ENCODE measurements at regions not wholly inside any gene's neighbourhood (a gene's known extent, or its start where the extent isn't known, plus 50 kb on each side); places are given as distances from the start of the nearest gene placed in this dataset.
A peak's percentile ranks its signal among the peaks of the same experiment; 100 is the strongest.
"Not testable (repeated sequence)": the region's sequence is repeated elsewhere in the genome, so short reads cannot be mapped to it uniquely, and the experiment has no call there.

DNA sequence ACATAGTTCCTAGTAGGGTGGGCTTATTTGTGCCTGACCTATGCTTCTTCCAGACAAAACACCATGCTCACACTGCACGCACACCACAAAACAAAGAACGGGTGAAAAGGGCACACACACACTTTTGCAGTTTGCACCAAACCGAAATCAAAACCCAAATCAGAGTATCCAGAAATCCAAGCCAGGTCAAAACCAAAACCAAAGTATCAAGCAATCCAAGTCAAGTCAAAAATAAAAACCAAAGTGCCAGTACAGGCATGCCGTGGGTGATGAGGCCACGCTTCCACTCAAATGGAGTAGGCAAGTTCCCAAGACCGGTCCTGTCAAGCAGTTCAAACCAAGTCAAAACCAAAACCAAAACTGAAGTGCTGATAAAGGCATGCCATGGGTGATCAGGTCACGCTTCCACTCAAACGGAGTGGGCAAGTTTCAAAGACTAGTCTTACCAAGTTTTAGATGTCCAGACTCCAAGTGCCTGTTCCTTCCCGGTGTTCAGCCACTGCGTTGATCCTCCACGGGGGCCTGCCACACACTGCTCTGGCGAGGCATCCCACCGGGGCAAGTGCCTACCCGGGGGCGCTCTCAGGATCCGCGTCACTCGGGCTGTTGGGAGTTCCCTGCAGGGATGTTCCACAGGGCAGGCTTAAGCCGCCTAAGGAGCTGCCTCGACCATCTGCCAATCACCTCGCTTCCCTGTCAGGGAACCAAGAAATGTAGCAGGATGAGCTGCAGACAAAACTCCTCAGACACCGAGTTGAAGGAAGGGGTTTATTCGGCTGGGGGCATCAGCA lies 184.5 kb upstream of the SGO1 start:
- not testable (repeated sequence) for DNase-seq

DNA sequence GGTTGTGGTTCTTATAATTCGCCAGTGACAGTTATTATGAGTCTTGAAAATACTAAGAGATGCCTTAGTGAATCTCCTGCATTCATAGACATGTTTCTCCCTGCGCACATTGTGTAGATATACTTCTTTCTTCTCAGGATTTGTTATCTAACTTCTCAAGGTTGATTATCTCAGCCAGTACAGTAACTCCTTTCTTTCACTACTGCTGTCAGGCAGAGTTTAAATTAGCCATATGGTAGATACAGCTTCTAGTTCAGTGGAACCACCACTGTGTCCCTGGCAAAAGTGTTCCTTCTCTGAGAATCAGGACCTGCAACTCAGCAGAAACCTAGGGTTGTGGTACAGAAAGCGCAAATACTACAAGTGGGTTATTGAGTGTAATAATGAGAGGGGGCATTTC lies 175.0 kb upstream of the SGO1 start:
- no peak for DNase-seq

DNA sequence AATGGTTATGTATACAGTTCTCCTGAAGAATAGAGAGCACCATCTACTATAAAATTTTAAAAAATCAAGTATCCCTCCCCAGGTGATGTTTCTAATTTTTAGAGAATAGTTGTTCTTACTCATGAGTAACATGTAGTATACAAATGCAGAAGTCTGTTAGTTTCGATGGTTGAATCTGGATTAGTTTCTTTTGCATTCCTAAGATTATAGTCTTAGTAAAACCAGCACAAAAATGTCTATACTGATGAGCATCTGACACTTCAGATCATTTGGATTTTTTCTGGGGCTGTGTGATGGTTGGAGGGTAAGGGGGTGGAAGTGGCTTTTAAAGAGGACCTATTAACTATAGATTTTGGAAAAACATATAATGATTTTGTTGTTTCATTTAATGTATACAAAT lies 167.3 kb upstream of the SGO1 start:
- DNase-seq = no peak

DNA sequence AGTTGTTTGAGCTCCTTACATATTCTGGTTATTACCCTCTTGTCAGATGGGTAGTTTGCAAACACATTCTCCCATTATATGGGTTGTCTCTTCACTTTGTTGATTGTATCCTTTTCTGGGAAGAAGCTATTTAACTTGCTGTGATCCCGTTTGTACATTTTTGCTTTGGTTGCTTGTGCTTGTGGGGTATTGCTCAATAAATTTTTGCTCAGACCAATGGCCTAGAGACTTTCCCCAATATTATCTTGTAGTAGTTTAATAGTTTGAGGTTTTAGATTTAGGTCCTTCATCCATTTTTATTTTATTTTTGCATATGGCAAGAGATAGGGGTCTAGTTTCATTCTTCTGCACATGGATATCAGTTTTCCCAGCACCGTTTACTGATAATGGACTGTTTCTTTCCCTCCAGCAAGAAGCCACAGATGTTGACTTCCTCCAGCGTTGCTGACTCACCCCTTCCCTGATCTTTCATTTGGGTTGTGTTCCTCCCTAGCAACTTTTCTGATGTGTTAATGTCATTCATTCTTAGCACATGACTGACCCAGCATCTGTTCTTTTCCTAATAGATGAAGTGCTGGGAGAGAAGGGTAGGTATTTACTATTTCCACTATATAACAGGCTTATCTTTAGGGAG lies 166.7 kb upstream of the SGO1 start:
- no peak for DNase-seq

DNA sequence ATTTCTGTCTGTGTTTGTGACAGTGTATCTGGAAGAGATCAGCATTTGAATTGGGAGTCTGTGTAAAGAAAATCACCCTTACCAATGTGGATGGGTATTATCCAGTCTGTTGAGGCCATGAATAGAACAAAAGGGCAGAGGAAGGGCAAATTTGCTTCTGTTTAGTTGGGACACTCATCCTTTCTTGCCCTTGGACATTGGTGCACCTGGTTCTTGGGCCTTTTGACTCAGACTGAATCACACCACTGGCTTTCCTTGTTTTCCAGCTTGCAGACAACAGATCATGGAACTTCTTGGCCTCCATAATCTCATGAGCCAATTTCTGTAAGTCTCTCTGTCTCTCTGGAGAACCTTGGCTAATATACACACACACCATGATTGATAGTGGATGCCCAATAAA lies 164.4 kb upstream of the SGO1 start:
- no peak for DNase-seq

DNA sequence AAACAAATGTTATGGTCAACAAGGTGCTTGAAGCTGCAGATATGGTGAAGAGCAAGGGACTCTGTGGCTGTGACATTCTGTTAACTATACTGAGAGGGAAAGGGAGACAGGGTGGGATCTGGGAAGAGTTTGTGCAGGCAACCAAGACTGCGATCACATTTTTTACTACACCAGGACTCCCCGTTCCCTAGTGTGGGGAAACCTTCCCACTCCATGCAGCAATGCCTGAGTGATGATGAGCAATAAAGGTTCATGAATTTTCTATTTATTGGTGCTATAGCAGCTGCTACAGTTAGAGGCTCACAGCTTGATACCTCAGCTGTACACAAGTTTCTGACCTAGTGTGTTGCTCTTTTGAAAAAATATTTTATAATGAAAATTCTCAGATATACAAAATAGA lies 160.9 kb upstream of the SGO1 start:
- no peak for DNase-seq

DNA sequence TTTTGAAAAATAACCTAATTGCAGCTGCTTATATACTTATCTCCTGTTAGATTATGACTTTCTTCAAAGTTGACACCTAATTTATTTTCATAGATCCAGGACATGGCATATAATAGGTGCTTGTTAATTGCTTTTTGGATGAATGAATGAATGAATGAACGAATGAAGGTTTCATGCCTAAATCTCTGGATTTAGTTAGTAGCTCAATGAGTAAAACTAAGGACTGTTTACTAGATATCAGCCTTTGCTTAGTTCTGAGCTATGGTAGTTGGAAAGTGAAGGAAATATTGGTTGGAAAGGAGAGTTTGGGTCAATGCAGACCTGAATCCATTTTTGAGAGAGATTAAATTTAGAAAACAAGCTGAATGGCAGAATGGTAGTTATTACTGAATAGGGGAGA lies 160.4 kb upstream of the SGO1 start:
- DNase-seq = no peak

DNA sequence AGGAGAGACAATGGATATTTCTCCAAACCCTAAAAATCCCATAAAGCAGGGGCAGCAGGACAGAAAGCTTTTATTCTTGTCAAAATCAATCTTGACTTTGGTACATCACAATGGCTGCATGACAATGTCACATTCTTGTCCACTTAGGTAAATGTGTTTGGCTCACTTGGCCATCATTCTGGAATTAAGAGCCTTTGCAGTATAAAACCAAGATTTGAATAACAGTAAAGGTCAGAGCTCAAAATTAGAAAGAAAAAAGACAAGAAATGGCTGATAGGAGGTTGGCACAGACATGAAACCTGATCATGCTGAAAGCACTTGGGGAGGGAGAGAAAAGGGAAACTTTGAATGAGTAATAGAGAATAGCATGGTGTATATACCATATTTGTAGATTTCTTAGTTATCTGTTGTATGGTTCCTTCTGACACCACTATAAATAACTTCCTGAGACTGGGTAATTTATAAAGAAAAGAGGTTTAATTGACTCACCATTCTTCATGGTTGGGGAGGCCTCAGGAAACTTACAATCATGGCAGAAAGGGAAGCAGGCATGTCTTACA lies 158.5 kb upstream of the SGO1 start:
- DNase-seq = no peak

DNA sequence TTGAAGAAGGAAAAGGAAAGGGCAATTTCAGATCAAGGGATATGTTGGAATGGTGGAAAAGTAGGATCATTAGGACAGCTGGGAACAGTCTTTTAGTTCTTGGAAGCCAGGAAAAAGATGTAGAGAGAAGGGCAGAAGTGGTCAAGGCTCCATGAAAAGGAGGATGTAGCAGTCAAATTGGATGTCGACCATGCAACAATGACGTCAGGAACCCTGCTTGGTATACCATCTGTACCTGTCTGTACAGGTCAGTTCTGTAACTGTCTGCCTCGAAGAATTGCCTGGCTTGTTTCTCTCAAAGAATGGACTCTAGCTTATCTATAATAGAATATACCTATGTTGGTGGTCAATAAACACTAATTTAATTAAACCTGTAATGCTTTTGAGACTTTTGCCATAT lies 157.8 kb upstream of the SGO1 start:
- no peak for DNase-seq

DNA sequence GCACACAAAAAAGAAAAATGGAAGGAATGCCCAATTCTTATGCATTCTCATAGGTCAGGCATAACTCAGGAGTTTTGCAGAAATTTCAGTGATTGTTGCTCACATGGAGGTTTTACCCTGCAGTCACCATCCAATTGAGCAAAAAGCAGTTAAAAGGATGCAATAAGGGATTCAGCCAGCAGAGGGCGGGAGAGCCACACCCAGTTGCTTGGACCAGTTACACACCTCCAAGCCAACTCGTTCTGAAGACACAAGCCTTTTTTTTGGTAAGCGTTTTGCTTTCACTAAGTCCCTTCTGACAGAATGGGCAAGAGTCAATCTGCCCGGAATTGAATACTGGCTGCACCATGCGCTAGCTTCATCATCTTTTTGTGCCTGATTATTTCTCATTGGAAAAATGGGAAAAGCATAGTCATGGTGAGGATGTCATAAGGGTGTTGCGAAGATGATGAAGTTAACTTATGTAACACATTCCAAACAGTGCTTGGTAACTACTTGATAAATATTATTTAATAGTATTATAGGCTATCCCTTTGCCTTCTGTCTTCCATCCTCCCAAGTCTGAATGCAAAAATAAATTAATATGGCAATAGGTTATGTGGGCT lies 154.4 kb upstream of the SGO1 start:
- peak; percentile 39 for DNase-seq

DNA sequence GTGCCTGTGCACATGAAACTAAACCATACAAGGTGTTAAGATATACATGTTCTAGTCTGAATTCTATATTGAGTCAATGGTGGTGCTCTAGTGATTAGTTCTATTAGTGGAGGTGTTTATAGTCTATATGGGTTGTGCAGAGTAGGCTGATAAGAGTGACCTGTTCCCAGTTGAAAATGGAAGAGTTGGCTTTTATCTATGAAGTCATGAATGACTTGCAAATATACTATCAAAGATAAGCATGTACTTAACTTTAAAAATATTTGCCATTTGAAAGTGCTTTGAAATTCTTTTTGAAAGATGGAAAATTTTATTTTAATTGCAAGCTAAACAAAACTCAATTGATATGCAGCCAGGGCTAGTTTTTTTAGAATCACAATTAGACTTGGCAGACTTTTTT lies 150.6 kb upstream of the SGO1 start:
- DNase-seq = no peak

DNA sequence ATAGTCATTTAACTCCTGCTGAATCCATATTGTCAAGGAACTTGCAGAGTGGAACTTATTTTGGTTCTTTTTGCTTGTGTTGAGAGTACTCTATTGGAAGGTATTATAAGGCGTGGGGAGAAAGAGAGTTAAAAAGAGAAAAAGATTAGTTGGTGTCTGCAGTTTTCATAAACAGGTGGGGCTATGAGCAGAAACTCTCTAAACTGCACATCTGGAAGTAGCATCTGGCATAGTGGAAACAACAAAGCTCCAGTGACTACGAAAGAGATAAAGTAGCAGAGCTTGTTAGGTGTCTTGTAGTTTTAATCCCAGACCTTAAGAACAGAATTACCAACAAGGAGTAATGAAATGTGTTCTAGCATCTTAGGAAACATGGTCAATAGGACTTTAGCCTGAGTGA lies 148.8 kb upstream of the SGO1 start:
- no peak for DNase-seq

DNA sequence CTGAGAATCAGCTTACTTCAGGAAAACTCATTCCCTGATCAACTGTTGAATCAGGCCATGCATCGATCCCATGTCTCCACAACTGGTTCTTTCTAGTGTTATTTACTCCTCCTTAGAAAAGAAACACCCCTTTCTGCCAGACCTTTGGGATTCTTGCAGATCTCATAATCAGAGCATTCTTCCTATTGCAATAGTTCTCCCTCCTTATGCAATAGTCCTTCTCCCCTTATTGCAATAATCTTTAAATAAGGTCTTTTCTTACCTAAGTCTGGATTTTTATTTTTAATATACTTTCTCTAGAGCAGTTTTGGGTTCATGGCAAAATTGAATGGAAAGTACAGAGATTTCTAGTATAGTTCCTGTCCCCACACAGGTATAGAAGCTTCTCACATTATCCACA lies 141.9 kb upstream of the SGO1 start:
- DNase-seq = no peak

DNA sequence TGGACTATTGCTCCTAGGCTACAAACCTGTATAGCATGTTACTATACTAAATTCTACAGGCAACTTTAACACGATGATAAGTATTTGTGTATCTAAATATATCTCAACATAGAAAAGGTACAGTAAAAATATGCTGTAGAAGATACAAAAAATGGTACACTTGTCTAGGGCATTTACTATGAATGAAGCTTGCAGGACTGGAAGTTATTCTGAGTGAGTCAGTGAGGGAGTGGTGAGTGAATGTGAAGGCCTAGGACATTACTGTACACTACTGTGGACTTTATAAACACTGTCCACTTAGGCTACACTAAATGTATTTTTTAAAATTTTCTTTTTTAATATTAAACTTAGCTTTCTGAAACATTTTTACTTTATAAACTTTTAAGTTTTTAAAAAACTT lies 140.5 kb upstream of the SGO1 start:
- no peak for DNase-seq

DNA sequence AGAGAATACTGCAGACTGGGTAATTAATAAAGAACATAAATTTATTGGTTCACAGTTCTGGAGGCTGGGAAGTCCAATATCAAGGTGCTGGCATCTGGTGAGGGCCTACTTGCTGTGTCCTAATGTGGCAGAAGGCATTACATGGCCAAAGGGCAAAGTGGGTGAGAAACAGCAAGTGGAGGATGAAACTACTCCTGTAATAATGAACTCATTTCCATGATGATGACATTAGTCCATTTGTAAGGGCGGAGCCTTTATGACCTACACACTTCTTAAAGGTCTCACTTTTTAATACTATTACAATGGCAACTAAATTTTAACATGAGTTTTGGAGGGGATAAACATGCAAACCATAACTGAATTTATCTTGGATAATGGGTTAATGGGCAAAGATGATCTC lies 139.6 kb upstream of the SGO1 start:
- DNase-seq = no peak

DNA sequence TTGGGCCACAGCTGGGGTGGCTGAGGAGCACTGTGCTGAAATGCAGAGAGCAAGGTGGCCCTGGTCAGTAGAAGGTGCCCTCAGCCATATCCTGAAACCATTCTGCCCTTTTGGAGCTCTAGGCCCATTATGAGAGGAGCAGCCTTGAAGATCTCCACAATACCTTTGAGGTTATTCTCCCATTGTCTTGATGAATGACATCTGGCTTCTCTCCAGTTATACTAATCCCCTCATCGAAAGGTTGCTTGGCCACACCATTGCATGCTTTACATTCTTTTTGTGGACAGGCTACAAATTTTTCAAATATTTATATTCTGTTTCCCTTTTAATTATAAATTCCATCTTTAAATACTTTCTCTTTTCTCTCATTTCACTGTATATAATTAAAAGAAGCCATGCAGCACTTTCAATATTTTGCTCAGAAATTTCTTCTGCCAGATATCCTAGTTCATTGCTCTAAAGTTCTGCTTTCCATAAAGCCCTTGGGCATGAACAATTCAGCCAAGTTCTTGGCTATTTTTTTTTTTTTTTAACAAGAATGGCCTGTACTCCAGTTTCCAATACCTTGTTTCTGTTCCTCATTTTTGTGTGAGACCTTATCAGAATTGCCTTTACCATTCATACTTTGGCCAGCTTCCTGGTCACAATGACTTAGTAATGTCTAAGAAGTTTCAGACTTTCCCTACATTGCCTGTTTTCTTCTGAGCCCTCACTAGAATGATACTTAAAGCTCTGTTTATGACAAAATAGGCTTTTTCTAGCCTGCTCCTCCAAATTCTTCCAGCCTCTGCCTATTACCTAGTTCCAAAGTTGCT lies 138.9 kb upstream of the SGO1 start:
- no peak for DNase-seq

DNA sequence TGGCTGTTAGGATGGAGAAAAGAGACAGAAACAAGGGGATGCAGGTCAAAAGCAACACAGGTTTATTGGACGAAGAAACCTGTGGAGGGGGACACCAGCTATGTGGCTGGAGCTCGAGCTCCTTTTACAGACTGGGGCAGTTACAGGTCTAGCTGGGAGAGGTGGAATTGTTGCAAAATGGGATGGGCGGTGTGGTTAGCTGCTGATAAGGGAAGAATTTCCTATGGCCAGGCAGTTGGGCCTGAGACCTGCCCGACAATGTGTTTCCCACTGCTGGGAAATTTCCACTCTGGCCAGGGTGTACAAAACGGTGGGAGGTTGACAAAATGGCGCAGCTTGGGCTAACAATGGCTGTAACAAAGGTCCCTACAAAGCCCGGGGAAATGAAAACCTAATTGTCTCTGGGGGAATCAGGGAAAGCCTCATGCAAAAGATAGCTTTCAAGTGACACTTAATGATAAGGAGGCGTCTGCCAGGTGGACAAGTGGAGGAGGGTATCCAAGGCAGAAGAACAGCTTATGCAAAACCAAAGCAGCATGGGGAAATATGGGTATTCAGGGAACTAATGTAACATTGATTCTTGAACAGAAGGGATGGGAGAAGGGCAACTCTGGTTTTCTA lies 137.4 kb upstream of the SGO1 start:
- DNase-seq = no peak

DNA sequence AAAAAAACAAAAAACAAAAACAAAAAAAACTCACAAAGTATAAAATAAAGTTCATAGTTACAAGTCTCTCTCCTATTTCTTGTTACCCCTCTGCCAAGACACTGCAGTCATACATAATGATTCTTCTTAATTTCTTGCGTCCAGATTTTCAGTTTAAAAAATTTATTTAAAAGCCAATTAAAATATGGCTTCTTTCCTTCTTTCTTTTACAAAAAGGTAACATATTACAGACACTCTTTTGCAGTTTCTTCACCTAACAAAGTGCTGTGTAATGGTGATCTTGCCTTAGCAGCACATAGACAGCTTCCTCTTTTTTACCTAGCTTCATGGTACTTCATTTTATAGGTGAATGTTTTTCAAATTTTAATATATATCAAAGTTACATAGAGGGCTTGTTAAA lies 136.1 kb upstream of the SGO1 start:
- no peak for DNase-seq

DNA sequence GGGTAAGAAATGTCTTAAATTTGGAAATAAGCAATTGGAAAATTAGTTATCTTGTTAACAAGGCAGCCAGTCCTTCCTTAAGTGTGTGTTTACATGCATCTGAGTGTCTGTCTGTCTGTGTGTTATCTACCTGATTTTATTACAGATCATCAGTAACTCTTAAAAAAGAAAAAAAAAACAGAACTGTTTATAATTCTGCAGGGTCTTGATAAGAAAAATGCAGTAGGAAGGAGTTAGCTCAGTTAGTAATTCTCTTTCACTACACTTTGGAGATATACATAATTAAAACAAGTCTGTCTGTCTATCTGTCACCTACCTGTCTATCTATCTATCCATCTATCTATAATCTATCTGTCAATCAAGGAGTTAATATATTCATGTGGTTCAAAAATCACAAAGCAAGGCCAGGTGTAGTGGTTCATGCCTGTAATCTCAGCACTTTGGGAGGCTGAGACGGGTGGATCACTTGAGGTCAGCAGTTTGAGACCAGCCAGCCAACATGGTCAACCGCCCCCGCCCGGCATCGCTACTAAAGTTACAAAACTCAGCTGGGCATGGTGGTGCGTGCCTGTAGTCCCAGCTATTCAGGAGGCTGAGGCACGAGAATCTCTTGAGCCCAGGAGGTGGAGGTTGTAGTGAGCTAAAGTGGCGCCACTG lies 135.5 kb upstream of the SGO1 start:
- no peak for DNase-seq

DNA sequence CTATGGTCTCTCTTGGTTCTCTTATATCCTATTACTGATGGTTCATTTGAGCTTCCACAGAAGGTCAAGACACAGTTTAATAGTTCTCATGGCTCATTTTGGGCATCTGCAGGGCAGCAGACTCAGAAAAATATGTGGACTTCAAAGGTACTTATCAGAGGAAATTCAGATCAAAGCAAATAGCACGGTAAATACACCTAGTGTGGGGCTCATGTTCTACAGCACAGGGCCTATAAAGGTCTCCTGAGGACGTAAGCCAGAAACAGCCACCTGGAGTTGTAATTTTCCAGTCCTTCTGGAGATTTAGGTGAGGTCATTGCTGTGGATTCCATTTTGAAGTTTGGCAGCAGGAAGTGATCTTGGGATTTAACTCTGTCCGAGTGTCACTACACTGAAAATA lies 134.5 kb upstream of the SGO1 start:
- no peak for DNase-seq

DNA sequence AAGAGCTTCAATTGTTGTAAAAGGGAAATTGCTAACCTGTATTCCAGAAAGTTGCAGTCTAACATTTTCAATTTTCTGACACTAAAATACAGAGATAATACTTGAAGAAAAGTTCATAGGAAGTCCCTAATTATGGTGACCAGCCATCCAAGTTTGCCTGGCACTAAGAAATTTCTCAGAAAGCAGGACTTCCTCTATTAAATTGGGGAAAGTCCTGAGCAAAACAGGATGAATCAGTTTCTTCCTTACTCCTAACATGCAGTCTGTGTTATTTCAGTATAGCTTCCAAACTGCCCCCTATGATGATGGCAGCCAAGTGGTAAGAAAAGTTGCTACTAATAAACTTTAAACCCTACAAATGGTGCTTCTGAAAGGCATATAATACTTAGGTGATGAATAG lies 133.5 kb upstream of the SGO1 start:
- DNase-seq = no peak

DNA sequence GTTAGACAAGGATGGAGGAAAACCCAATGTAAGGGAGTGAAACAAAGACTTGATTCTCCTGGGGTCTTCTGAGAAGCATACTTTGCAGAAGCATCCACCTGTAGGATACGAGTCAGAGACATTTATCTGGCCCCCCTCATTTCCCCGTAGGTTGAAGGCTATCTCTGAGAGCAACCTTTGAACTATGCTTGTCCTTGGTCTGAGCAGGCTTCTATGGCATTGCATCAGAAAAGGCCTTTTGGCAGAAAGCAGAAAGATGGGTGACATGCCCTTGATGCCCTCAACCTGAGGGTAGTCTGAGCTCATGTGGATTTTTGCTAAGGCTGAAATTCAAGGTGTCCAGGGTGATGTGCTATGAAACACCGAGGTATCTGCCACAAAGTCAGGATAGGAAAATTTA lies 131.6 kb upstream of the SGO1 start:
- DNase-seq = no peak
